Adipose tissue (tissue), 3 donors: ENCODE measurements at regions not wholly inside any gene's neighbourhood (a gene's known extent, or its start where the extent isn't known, plus 50 kb on each side); places are given as distances from the start of the nearest gene placed in this dataset.

Experiments
- H3K27ac ChIP-seq: one replicate; pipeline ENCODE4 v1.5.1; 2013; ENCODE audit warnings: low read depth, low read length
- WGBS, 3 donors: extraction: QIAGEN DNeasy Blood & Tissue Kit; methylation state at CpG; one replicate each; pipeline ENCODE4 v1.1.7; 2013; 5-methylcytosine and 5-hydroxymethylcytosine counted together
- donor health status: healthy with polysubstance abuse.
- donor health status: Bipolar disorder and iron deficiency.
- donor health status: healthy.

DNA sequence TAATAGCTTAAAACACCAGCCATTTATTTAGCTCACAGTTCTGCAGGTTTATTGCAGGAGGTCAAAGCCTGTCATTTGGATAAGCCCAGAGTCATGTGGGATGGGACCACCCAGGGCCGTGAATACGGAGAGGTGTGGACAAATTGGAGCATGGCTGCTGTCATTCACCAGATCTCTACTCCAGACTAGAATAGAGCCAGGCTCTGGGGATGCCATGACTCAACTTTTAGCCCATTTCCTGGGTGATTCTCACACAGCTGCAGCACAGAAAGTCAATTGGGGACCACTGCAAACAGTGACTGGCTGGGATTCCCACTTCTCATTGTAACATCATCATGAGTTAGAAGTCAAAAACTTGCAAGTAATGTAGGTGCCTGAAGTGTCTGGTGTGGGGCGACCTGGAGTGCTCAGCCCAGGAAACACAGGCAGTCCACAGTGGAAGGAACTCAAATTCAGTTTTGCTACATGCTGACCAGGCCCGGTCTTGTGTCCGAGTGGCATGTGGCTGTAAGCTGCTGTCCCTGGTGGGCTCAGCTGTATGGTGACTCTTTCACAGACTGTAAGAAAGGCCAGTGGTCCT, 174.3 kb downstream of the SCP2D1 start:
- WGBS, 3 donors = 84 to 91% (median 84%) methylated on average over 5 of the region's 5 CpGs
- no peak overlapping the region for H3K27ac ChIP-seq

DNA sequence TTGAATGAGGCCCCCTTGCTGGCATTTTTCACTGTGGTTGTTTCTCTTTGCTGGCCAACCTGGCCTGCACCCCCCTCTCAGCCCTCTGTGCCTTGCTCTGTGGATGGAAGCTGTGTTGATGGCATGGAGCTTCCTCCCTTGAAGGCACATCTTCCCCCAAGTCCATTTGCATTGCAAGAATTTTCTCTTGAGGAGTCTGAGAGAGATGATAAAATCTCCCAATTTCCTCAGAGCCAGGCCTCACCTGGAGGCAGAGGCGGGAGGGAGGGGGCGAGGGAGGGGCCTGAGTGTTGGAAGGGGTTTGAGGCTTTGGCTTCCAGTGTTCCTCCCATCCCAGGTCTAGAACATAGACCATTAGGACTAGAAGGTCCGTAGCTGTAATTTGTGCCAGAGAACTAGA, 175.1 kb downstream of the SCP2D1 start:
- H3K27ac ChIP-seq = no peak overlapping the region
- WGBS, 3 donors = 87 to 90% (median 90%) methylated on average over 3 of the region's 3 CpGs

DNA sequence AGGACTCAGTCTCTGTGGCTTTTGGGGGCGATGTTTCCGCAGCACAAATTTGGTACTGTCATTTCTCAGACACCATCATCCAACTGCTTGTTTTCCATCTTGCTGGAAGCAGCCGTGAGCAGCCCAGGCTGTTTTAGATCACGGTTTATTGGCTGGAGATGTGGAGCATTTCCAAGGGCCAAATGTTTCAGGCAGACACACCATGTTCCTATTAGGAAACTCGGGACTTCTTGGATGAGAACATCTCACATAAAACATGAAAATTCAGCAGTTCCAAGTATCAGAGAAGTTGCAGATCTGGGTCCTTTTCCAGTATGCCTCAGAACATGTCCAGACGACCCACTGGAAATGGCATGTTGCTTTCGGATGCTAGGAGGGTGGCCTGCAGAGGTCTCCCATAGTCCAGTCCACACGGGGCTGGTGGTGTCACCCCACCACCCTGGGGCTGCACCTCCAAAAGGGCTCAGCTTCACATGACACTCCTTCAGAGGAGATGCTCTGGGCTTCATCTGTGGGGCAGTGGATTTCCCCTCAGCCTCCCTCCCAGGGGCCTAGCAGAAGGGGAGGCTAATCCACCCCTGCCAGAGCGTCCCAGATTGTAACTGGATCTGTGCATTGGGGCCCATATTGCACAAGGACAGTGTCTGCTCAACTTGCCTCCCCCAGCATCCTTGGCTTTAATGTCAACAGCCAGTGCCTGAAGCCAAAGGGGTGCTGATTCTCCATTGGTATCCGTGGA, 176.3 kb downstream of the SCP2D1 start:
- no peak overlapping the region for H3K27ac ChIP-seq
- 68 to 72% (median 68%) methylated on average over 10 of the region's 10 CpGs for WGBS, 3 donors

DNA sequence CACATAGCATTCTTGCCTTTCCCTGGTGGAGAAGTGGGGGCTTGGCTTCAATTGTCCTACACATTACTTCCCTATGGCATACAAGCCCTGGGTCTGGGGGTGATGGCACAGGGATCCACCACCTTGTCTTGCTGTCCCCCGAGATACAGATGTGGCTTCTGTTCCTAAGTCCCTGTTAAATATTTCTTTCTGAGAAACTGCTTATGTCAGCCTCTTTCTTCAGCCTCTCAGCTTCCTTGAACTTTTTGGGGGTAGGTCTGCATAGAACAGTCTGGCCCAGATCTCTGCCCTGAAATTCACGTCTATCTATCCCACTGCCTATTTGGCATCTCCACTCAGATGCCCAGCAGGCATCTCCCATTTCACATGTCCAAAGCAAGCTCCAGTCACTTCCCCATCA, 177.4 kb downstream of the SCP2D1 start:
- H3K27ac ChIP-seq = no peak overlapping the region
- WGBS, 3 donors = 78 to 81% (median 81%) methylated on average over 2 of the region's 2 CpGs

DNA sequence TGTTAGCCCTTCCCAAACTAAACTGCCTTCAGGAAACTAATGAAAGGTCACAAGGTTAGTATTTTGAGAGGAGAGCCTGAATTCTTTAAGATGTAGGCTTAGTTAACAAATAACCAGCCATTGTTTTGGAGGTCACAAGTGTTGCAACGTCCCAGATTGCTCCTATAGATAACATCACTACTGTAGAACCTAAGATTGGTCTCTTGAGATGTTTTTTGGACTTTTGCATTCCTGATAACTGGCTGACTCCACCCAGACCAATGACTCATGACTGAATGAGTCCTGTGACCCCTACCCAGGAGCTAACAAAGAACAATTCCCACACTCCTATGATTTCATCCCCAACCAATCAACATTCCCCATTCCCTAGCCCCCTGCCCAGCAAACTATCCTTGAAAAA, 178.8 kb downstream of the SCP2D1 start:
- no peak overlapping the region for H3K27ac ChIP-seq
- WGBS, 3 donors = 23 to 53% (median 41%) methylated on average over 1 of the region's 1 CpG

DNA sequence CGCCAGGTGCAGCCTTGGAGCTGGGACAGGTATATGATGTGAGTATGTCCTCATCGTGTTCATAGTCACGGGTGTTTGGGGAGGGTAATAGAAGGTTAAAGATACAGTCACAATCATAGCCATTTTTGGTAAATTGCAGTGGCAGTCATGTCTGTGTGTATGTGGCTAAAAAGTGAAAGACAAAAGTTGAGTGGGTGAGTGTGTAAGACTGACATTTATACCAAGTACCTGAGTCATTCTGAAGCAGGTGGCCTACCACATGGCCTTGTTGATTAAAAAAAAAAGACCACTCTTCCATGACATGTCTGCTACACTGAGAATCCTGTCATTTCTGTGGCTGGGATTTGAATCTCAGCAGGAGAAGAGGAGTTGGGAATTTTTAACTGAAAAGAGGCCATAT, 181.9 kb downstream of the SCP2D1 start:
- H3K27ac ChIP-seq = no peak overlapping the region
- WGBS, 3 donors = 87 to 93% (median 88%) methylated on average over 3 of the region's 3 CpGs

DNA sequence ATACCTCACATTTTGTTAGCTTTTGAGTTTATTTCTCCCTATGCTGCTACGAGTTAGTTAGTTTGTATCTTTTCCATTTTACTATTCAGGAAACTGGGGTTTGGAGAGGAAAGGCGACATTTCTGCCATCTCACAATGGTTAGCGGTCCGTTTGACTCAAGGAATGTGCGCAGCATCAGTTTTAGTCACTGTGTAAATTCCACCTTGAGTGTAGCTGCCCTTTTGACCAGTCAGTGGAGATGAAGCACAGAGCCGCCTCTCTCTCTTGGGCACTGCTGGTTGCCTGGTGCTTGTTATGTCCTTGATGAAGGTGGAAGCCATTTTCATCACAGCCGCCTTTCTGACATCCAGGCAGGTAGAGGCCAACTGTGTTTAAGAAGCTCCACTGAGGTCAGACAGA, 185.5 kb downstream of the SCP2D1 start:
- WGBS, 3 donors = 85 to 94% (median 91%) methylated on average over 7 of the region's 7 CpGs
- H3K27ac ChIP-seq = no peak overlapping the region

DNA sequence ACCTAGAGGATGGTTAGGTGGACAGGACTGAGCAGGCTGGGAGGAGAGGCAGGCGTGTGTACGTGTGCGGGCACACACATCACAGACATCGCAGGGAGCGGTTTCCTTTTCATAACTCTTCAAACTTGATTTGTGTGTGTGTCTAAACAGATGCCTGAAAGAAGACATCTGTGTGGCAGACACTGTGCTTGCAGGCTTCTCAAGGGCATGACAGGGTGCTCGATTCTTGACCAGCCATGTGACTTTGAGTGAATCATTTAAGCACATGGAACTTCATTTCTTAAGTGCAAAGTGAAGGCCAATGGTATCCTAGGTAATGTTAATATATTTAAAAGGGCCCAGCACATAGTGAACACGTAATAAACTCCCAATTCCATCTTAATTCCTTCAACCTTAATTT, 186.5 kb downstream of the SCP2D1 start:
- WGBS, 3 donors = 87 to 89% (median 87%) methylated on average over 7 of the region's 7 CpGs
- H3K27ac ChIP-seq = no peak overlapping the region

DNA sequence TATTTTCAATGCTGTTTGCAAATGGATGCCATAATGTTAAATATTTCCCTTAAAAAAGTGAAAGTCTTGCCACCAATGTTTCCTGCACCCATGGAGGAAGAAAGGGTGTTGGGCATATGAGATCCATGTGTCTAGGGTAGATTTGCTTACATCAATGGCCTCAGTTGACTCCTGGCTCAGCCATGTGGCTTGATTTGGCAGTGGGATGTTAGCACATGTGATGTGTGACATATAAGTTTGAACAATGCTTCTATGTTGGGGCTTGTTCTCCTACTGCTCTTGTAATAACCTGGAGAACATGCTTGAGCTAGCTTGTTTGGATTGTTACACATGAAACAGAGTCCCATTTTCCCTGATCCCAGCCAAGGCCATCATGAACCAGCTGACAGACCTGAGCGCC, 187.6 kb downstream of the SCP2D1 start:
- H3K27ac ChIP-seq = no peak overlapping the region
- 81 to 100% (median 92%) methylated on average over 1 of the region's 1 CpG for WGBS, 3 donors

DNA sequence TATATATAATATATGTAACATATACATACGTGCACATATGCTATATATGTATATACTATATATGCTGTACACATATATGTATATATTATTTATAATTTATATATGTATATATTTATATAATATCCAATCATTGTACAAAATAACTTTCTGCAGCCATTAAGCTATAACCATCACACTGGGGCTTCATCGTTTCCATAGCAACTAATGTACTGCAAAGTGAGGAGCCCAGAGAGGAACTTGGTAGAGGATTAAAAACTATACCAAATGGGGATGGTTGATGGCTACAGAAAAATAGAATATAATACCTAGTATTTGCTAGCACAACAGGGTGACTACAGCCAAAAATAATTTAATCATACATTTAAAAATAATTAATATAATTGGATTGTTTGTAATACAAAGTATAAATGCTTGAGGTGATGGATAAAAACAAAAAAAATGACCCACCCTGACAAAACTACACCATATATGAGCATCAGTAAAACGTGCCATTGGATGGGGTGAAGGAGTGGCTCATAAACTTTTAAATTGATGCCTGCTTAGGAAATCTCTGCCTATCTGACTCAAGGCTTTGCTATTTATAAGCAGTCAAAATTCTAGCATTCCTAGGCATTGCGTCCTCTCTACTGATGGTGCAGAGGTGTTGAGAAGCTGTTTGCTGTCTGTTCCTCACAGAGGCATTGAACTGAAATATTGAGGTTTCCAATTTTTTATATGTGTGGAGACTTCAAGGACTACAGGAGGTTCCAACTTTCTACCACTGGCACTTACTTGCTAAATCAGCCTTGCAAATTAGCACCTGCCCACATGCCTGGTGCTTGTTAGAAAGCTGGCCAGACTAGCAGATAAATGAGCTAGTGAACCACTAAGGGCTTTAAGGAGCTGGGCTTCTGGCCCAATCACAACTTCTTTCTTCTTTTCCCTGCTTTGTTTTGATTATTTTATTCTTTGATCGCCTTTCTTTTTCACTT, 190.1 kb downstream of the SCP2D1 start:
- WGBS, 3 donors = 82 to 88% (median 87%) methylated on average over 5 of the region's 5 CpGs
- H3K27ac ChIP-seq = no peak overlapping the region

DNA sequence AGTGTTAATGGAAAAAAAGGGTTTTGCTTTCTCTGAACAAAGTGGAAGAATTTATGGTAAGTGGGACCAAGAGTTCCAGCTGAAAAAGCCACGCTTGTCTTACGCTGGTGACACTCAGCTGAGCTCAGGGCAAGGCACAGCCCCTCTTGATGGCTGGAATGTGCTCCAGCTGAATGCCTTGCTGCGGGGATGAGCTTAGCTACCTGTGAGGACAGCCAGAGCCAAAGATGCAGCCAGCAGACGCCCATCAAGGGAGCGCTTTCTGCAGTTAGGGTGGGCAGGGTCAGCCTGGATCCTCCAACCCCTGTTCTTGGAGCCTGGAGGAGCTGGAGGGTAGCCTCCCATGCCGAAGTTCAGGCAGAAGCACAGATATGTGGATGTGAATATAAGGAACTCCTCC, 191.4 kb downstream of the SCP2D1 start:
- no peak overlapping the region for H3K27ac ChIP-seq
- WGBS, 3 donors = 66 to 85% (median 82%) methylated on average over 6 of the region's 6 CpGs

DNA sequence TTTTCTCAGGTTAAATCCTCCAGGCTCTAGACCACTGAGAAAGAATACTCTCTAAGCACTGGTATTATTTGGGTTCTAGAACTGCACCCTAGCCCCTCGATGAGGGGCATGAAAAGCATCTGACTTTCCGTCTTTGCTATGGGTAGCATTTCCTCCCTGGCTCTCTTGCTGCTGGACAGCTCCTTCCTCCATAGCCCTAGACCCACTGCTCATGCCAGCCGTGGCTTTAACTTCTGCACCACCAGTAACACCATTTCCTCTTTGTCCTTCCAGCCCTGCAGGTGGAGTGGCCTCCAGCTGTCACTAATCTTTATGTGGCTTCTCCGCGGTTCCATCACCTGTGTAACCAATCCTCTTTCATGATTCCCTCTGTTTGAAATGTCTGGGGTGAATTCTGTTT, 194.9 kb downstream of the SCP2D1 start:
- H3K27ac ChIP-seq = no peak overlapping the region
- WGBS, 3 donors = 47 to 64% (median 62%) methylated on average over 5 of the region's 5 CpGs

DNA sequence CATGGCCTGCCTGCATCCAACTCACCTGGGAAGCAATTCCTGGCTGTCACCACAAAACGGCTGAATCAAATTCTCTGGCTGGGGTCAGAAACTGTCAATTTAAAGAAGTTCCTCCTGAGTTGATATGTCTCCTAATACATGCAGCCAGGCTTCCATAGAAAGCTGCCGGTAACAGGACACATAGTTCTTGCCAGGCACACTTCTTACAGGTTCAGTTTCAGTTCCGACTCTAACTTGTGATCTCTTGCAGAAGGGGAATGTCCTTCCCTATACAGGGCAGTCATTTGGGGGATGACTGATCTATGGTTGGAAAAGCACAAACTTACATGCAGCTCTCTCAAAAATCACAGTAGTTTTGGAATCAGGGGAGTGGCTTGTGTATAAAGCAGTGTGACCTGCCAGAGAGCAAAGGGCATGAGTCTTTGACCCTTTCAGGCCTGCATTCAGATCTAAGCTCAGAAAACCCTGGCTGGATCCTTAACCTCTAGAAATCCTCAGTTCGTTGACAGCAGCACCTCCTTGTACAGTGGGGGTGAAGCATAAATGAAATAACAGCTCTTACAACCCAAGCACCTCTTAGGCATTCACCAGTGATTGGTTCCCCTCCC, 195.6 kb downstream of the SCP2D1 start:
- 72 to 76% (median 73%) methylated on average over 4 of the region's 4 CpGs for WGBS, 3 donors
- H3K27ac ChIP-seq = no peak overlapping the region

DNA sequence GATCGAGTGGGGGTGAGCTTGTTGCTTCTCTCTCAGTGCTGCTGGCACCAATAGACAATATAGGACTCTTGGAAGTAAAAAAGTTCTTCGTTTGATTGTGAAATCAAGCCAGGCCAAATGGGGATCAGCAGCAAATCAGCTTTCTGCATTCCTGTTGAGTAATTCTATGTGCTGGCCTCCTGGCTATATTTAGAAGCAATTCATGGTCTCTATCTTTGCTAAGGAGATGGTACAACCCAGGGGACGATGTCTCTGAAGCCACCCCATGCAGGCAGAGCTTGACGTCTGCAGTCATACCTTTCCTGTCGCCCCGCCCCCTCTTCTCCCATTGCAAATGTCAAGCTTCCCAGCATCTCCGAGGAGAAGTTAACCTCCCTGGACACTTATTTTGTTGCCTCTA, 199.1 kb downstream of the SCP2D1 start:
- 35 to 47% (median 38%) methylated on average over 7 of the region's 7 CpGs for WGBS, 3 donors
- H3K27ac ChIP-seq = no peak overlapping the region

DNA sequence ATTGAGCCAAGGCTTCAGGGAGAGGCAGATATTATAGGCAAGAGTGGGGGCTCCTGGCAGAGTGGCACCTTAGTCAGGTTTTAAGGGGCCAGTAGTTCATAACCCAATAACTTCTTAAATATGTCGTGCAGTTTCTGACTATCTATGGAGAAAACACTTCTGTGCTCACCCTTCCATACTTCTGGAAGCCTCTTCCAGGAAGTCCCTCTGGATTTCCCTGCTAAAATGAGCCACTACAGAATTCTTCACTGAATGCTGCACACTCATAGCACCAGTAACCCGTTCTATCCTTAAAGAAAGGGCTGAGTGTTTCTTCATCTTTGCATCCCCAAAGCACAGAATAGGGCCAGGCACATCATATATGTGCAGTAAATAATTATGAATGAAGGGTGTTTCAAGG, 198.5 kb upstream of the SLC24A3 start:
- WGBS, 3 donors = 67 to 79% (median 77%) methylated on average over 2 of the region's 2 CpGs
- no peak overlapping the region for H3K27ac ChIP-seq

DNA sequence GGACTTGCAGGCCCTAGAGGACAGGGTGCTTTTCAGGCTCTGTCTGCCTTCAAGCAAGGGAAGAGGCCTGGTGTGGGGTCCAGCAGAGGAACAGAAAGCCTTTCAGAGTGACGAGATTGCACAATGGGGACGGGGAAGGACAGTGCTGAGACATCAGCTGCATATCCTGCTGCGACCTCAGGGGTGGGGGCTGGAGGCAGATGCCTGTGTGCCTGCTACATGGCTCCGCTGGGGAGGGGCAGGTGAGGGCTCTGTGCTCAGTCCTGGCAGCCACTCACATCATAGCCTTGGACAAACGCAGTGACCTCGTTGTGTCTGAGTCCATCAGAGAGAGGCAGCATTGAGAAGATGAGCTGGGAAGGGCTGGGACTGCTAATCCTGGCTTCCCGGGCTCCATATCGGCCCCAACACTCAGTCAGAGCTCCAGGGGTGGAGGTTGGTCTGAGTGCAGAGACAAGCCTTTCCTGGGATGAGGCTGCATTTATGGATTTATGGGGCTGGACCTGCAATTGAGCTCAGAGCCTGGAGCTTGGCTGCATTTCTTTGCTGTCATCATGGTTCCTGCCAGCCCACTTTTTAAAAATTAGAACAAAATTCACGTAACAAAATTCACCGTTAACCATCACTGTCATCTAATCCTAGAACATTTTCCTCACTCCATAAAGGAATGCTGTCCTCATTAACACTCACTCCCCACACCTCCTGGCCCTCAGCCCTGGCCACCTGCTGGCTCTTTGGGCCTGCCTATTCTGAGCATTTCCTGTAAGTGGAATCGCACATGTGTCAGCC, 196.9 kb upstream of the SLC24A3 start:
- WGBS, 3 donors = 46 to 53% (median 47%) methylated on average over 11 of the region's 11 CpGs
- H3K27ac ChIP-seq = no peak overlapping the region

DNA sequence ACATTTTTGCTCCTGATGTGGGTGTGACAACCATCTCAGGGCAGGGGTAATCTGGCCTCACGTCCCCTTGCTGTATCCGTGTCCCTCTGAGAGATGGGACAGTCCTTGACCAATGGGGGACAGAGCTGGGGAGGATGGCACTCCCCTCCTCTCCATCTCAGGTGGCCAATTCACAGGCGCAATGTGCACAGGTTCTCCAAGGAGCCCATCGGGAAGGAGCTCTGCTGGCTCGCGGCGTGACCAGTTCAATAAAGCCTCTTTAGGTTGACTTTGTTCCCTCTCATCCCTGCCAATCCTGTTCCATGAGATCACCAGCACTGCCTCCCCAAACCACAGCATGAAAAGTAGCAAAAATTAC, 196.3 kb upstream of the SLC24A3 start:
- WGBS, 3 donors = 78 to 93% (median 82%) methylated on average over 7 of the region's 7 CpGs
- H3K27ac ChIP-seq = no peak overlapping the region

DNA sequence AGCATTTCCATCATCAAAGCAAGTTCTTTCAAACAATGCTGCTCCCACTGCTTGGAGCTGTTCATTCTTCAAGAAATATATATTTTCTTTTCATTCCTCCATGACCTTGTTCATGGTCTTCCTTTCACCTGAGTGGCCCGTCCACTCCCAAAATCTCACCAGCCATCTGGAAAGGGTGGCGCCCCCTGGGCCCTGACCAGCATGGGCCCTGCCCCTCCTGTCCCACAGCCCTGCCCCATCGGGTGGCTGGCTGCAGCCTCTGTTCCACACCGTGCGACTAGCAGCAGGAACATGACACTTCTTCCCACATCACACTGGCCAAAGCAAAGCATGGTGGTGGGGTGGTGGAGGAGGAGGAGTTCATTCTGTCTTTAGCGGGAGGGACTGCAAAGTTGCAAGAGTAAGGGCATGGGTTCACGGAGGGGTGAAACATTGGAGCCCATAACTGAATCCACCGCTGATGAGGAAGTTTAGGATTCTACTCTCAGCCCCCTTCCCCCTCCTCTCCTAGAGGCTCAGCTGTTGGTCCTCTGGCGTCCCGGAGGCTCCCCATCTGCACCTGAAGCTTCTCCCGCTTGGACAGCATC, 195.2 kb upstream of the SLC24A3 start:
- WGBS, 3 donors = 84 to 91% (median 90%) methylated on average over 11 of the region's 11 CpGs

More for the DNA sequence above, 195.2 kb upstream of the SLC24A3 start:
- H3K27ac ChIP-seq = no peak overlapping the region
